HepG2 (cell line): ENCODE measurements at regions not wholly inside any gene's neighbourhood (a gene's known extent, or its start where the extent isn't known, plus 50 kb on each side); places are given as distances from the start of the nearest gene placed in this dataset.

Source experiments
- ATAC-seq: fragments of 200-7000 bp; cut with Tn5 transposase; 3 replicates; pipeline ENCODE4 v1.9.1; 2020; ENCODE audit warnings: mild to moderate bottlenecking, moderate library complexity
- BruUV-seq: library from RNA; stranded (reverse); fragments of 400-500 nt; replicated peaks from 2 replicates; lab custom pipeline; 2021; lab: Mats Ljungman, UMichigan
- CTCF ChIA-PET: fragments of 300-600 bp; formaldehyde crosslinking; extraction: SDS; loops from one replicate; lab custom pipeline; 2021; ENCODE audit warnings: low total read pairs, inconsistent platforms, low intra/inter-chr PET ratio; lab: Yijun Ruan, JAX
- POLR2A ChIA-PET: fragments of 350-600 bp; sonication (Branson Sonifier 250); formaldehyde crosslinking; loops from one replicate; lab custom pipeline; 2020; ENCODE audit warnings: antibody characterized with exemption, inconsistent platforms; lab: Yijun Ruan, JAX
- DNase-seq: peaks from one replicate; pipeline ENCODE4 v3.0.0-alpha.2; 2015; ENCODE audit warnings: low spot score
- FAIRE-seq: peaks from 3 replicates; lab custom pipeline; 2011; peaks lifted over from hg19 to GRCh38; lab: Jason Lieb, UNC
- H2AFZ ChIP-seq: one replicate; pipeline ENCODE4 v1.6.1; 2011; ENCODE audit warnings: low read length, inconsistent platforms
- H3K27ac ChIP-seq: fragments of 300-600 bp; 3 replicates; pipeline ENCODE4 v1.8.0; 2011; ENCODE audit warnings: mixed run types, mild to moderate bottlenecking, mixed read lengths, low read length, inconsistent platforms; ENCODE audit not compliant: insufficient read depth; ENCODE audit errors: extremely low read length
- H3K27me3 ChIP-seq, 2 experiments: fragments of 200-600 bp in 1 of 2; 2 replicates in 1 of 2; 3 replicates in 1 of 2; pipeline versions ENCODE4 v1.6.0 to v1.8.0; 2011; ENCODE audit warnings: low read length in 2 of 2, mild to moderate bottlenecking in 2 of 2, moderate library complexity in 2 of 2, inconsistent platforms in 1 of 2; ENCODE audit not compliant: insufficient read depth in 2 of 2, control insufficient read depth in 1 of 2
- H3K36me3 ChIP-seq, 2 experiments: fragments of 200-600 bp in 1 of 2; replicated peaks in 1 of 2; 2 replicates in 1 of 2; 3 replicates in 1 of 2; pipeline versions ENCODE4 v1.5.1 to v1.8.0; 2011; ENCODE audit warnings: low read length in 2 of 2, inconsistent platforms in 1 of 2; ENCODE audit not compliant: insufficient read depth in 2 of 2, control insufficient read depth in 1 of 2
- H3K4me1 ChIP-seq: 2 replicates; pipeline ENCODE4 v1.5.1; 2012; ENCODE audit warnings: low read length, inconsistent platforms; ENCODE audit not compliant: insufficient read depth
- H3K4me2 ChIP-seq: 2 replicates; pipeline ENCODE4 v1.6.0; 2011; ENCODE audit warnings: low read depth, low read length, inconsistent platforms
- H3K4me3 ChIP-seq, 3 experiments: fragments of 200-600 bp in 1 of 3; sonication (generic), shearing (Covaris generic) in 1 of 3; replicated peaks in 1 of 3; 2 replicates each; pipeline ENCODE4 v1.5.1; 2011 to 2016; ENCODE audit warnings: low read length in 3 of 3, inconsistent platforms in 2 of 3, low read depth in 2 of 3, mild to moderate bottlenecking in 2 of 3, control low read depth in 1 of 3, mixed read lengths in 1 of 3; ENCODE audit not compliant: insufficient read depth in 1 of 3
- H3K79me2 ChIP-seq: one replicate; pipeline ENCODE4 v1.6.1; 2011; ENCODE audit warnings: low read length, inconsistent platforms; ENCODE audit not compliant: insufficient read depth
- H3K9ac ChIP-seq: 2 replicates; pipeline ENCODE4 v1.6.0; 2011; ENCODE audit warnings: mild to moderate bottlenecking, low read depth, low read length, inconsistent platforms; ENCODE audit not compliant: insufficient read depth
- H3K9me3 ChIP-seq: 2 replicates; pipeline ENCODE4 v1.5.1; 2012; ENCODE audit warnings: mild to moderate bottlenecking, low read length
- H4K20me1 ChIP-seq: 2 replicates; pipeline ENCODE4 v1.6.0; 2011; ENCODE audit warnings: inconsistent platforms, mild to moderate bottlenecking, low read length, moderate library complexity; ENCODE audit not compliant: insufficient read depth
- ATM ChIP-seq: fragments of 450-650 bp; IDR thresholded peaks from 2 replicates; pipeline ENCODE4 v1.7.1; 2017; ENCODE audit warnings: mild to moderate bottlenecking, borderline replicate concordance
- ELF1 ChIP-seq: sonication (generic); formaldehyde crosslinking; IDR thresholded peaks from 2 replicates; pipeline ENCODE4 v1.4.0; 2020; ENCODE audit warnings: missing genetic modification reagents
- EZH2 ChIP-seq: conservative IDR thresholded peaks from 2 replicates; pipeline ENCODE4 v1.6.1; 2012; ENCODE audit warnings: mild to moderate bottlenecking, low read depth, low read length, moderate library complexity
- HDAC2 ChIP-seq: sonication (generic); formaldehyde crosslinking; IDR thresholded peaks from 2 replicates; pipeline ENCODE4 v1.4.0; 2020; ENCODE audit warnings: missing genetic modification reagents
- KDM5B ChIP-seq: sonication (generic); formaldehyde crosslinking; IDR thresholded peaks from 2 replicates; pipeline ENCODE4 v1.4.0; 2020; ENCODE audit warnings: missing genetic modification reagents, mild to moderate bottlenecking, borderline replicate concordance
- TP53 ChIP-seq: sonication (generic); formaldehyde crosslinking; conservative IDR thresholded peaks from 2 replicates; pipeline ENCODE4 v1.4.0; 2020; ENCODE audit warnings: missing genetic modification reagents
- ZNF318 ChIP-seq: sonication (generic); formaldehyde crosslinking; IDR thresholded peaks from 2 replicates; pipeline ENCODE4 v1.4.0; 2020; ENCODE audit warnings: mild to moderate bottlenecking, missing genetic modification reagents
- ZNF382 ChIP-seq: sonication (generic); formaldehyde crosslinking; IDR thresholded peaks from 2 replicates; pipeline ENCODE4 v1.5.0; 2020; ENCODE audit warnings: missing genetic modification reagents, mild to moderate bottlenecking, borderline replicate concordance
- ZNF567 ChIP-seq: sonication (generic); formaldehyde crosslinking; IDR thresholded peaks from 2 replicates; pipeline ENCODE4 v1.8.1; 2023; ENCODE audit warnings: mild to moderate bottlenecking, missing genetic modification reagents, borderline replicate concordance
- ZNF577 ChIP-seq: sonication (generic); formaldehyde crosslinking; IDR thresholded peaks from 2 replicates; pipeline ENCODE4 v1.4.0; 2020; ENCODE audit warnings: mild to moderate bottlenecking, low read depth, missing genetic modification reagents, borderline replicate concordance
- WGBS: methylation state at CpG from one replicate; pipeline ENCODE4 v1.1.6; 2017; ENCODE audit warnings: low lambda C conversion rate; 5-methylcytosine and 5-hydroxymethylcytosine counted together
- in situ Hi-C: cut with HindIII; loops from 2 replicates; pipeline ENCODE4 v1.10.0; 2017; ENCODE audit warnings: low pct_unique_long_range_greater_than_20kb; ENCODE audit not compliant: extremely low pct_ligation_motif_present
- intact Hi-C: fragments of 100-400 bp; cut with micrococcal nuclease; formaldehyde crosslinking; loops from one replicate; pipeline ENCODE4 v1.10.0; 2022; ENCODE audit not compliant: unreplicated experiment

- H3K4me2 ChIP-seq: no peak overlapping the region
- peaks cover 9% of the 10 kb centered on the region; the same call in 1 of the 2 replicates for H3K9me3 ChIP-seq
- H3K79me2 ChIP-seq: no peaks in the 10 kb centered on the region
- H2AFZ ChIP-seq: peak overlapping the region; percentile 80
- BruUV-seq: no TSS peak
- no peak for FAIRE-seq
- peak; percentile 75 for ATAC-seq
- no peaks in the 10 kb centered on the region for H3K27me3 ChIP-seq
- no peaks in the 10 kb centered on the region for H3K36me3 ChIP-seq
- 80% methylated on average over 6 of the region's 6 CpGs for WGBS
- no peak overlapping the region for H3K9ac ChIP-seq
- in situ Hi-C loops: no loop called here
- H3K27ac ChIP-seq: peak overlapping the region; percentile 23
- DNase-seq: peak; percentile 37
- no peak overlapping the region for H3K4me3 ChIP-seq
- TF ChIP-seq TP53 (CRISPR knock-in tag) (peak; percentile 99), ZNF577 (no peak), ZNF567 (CRISPR knock-in tag) (no peak), ATM (no peak)
- CTCF ChIA-PET: no interaction called here
- H4K20me1 ChIP-seq: no peaks in the 10 kb centered on the region
- intact Hi-C loops: no loop called here
- H3K4me1 ChIP-seq: peaks cover 10% of the 10 kb centered on the region; the same call in 1 of the 2 replicates
- POLR2A ChIA-PET: no interaction called here
Observed at GRCh38 chr5:57834829-57835608, 352.4 kb upstream of the ACTBL2 start.

- Histone ChIP-seq H3K4me3 (no peak overlapping the region), H3K4me1 (peaks cover 10% of the 10 kb centered on the region; the same call in 1 of the 2 replicates), H3K79me2 (no peaks in the 10 kb centered on the region), H3K36me3 (no peaks in the 10 kb centered on the region), H3K4me2 (no peak overlapping the region), H3K9ac (no peak overlapping the region), H3K27me3 (no peaks in the 10 kb centered on the region), H3K27ac (no peak overlapping the region), H4K20me1 (no peaks in the 10 kb centered on the region), H2AFZ (no peak overlapping the region), H3K9me3 (peaks cover 9% of the 10 kb centered on the region; the same call in 1 of the 2 replicates)
- POLR2A ChIA-PET: no interaction called here
- in situ Hi-C loops: no loop called here
- no peak for DNase-seq
- WGBS: 45% methylated on average over 4 of the region's 4 CpGs
- FAIRE-seq: no peak
- no TSS peak for BruUV-seq
- CTCF ChIA-PET: no interaction called here
- no peak for ATAC-seq
- intact Hi-C loops: loop anchor here (2.0 kb wide), 1 partner anchor 21 kb away; no protein-coding TSS in a partner anchor
- TF ChIP-seq HDAC2 (no peak), ZNF382 (CRISPR knock-in tag) (no peak), EZH2 (no peak), KDM5B (CRISPR knock-in tag) (no peak), ELF1 (no peak), ZNF318 (CRISPR knock-in tag) (no peak)
Observed at GRCh38 chr5:57833489-57833888, 350.9 kb upstream of the ACTBL2 start.
